ENCODE measurements at regions not wholly inside any gene's neighbourhood (a gene's known extent, or its start where the extent isn't known, plus 50 kb on each side); places are given as distances from the start of the nearest gene placed in this dataset.

DNA sequence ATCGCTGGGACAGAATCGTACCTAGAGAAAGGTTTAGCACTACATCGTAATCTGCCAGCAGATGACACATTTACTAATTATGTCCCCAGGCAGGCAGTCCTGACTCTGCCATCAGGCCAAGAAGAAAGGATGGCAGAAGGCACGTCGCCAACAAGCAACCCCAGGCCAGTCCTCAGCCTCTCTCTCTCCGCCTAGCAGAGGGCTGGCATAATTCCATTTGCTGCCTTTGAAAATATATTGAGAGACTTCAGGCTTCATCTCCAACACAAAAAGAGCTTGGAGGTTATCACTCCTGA, 1517.0 kb downstream of the TBC1D22A start:
- H3K4me1 ChIP-seq (ENCODE audit: control insufficient read depth, insufficient read depth, low read length) = no peaks in the 10 kb centered on the region
- WGBS (ENCODE audit: insufficient coverage) = 88% methylated on average over 6 of the region's 6 CpGs
- peaks cover 17 to 45% of the 10 kb centered on the region in 2 donors for H3K27me3 Mint-ChIP-seq (ENCODE audit: low read depth in 2 of 2)
- peaks cover 10% of the 10 kb centered on the region for H3K27me3 ChIP-seq (ENCODE audit: control insufficient read depth, insufficient read depth, low read length)
- DNase-seq (no peak), ATAC-seq (no peak)
- TF ChIP-seq, protein P1, sequence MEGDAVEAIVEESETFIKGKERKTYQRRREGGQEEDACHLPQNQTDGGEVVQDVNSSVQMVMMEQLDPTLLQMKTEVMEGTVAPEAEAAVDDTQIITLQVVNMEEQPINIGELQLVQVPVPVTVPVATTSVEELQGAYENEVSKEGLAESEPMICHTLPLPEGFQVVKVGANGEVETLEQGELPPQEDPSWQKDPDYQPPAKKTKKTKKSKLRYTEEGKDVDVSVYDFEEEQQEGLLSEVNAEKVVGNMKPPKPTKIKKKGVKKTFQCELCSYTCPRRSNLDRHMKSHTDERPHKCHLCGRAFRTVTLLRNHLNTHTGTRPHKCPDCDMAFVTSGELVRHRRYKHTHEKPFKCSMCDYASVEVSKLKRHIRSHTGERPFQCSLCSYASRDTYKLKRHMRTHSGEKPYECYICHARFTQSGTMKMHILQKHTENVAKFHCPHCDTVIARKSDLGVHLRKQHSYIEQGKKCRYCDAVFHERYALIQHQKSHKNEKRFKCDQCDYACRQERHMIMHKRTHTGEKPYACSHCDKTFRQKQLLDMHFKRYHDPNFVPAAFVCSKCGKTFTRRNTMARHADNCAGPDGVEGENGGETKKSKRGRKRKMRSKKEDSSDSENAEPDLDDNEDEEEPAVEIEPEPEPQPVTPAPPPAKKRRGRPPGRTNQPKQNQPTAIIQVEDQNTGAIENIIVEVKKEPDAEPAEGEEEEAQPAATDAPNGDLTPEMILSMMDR (IDR thresholded peaks at IDR 0.05) = no peak
- no peak overlapping the region for H3K27ac Mint-ChIP-seq
- H3K9me3 Mint-ChIP-seq = peaks cover 0 to 3% of the 10 kb centered on the region in 2 donors
- no peaks in the 10 kb centered on the region for H3K36me3 ChIP-seq (ENCODE audit: control insufficient read depth, insufficient read depth, low read length)
- H3K4me3 Mint-ChIP-seq = no peak overlapping the region
- intact Hi-C loops (cut with micrococcal nuclease) = no loop called here
- no peaks in the 10 kb centered on the region for H3K4me1 Mint-ChIP-seq
- H3K9me3 ChIP-seq (ENCODE audit: control insufficient read depth, insufficient read depth, low read length) = no peaks in the 10 kb centered on the region
- H3K36me3 Mint-ChIP-seq = no peaks in the 10 kb centered on the region
- H3K4me3 ChIP-seq (ENCODE audit: low read length) = no peak overlapping the region
- no peak overlapping the region for H3K27ac ChIP-seq (ENCODE audit: low read length)

DNA sequence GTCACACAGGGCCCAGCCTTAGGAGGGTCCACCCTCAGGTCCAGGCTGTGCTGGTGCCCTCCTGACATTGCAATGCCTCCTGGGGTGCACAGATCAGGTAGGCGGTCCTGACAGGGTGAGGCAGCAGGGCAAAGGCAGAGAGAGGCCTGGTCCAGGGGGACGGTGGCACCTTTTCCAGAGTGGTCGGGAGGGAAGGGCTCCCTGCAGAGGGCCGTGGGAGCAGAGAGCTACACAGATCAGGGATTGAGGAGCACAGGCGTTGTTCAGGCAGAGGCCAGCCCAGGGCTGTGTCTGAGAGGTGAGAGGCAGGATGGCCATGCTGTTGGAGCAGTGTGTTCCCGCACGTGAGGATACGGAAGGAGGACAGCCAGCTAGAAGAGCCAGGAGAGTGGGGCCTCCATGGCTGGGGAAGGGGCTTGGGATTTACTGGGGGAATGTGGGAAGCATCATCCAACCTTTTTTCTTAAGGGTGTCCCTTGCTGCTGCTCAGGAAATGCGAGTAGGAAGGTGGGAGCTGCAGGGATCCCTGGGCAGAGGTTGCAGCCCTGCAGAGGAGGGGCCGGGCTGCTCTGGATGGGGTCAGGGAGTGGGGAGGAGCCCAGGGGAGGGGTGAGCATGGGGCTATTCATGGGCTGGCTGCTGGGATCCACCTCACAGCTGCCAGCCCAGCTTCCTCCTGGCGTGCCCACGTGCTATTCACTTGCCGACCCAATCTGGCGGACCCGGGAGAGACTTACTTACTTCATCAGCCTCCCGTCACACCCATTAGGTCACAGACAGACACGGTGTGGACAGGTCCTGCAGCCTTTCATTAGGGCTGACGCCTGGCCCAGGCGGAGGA, 1516.4 kb downstream of the TBC1D22A start:
- 68% methylated on average over 19 of the region's 19 CpGs for WGBS (ENCODE audit: insufficient coverage)
- Mint-ChIP-seq H3K27ac (no peak overlapping the region), H3K9me3 (peaks cover 0 to 3% of the 10 kb centered on the region in 2 donors), H3K4me1 (no peaks in the 10 kb centered on the region), H3K27me3 (ENCODE audit: low read depth in 2 of 2) (peaks cover 20 to 42% of the 10 kb centered on the region in 2 donors), H3K4me3 (no peak overlapping the region), H3K36me3 (no peaks in the 10 kb centered on the region)
- no peak for DNase-seq
- ATAC-seq = no peak
- Histone ChIP-seq H3K4me1 (ENCODE audit: control insufficient read depth, insufficient read depth, low read length) (no peaks in the 10 kb centered on the region), H3K27me3 (ENCODE audit: control insufficient read depth, insufficient read depth, low read length) (peaks cover 10% of the 10 kb centered on the region), H3K36me3 (ENCODE audit: control insufficient read depth, insufficient read depth, low read length) (no peaks in the 10 kb centered on the region), H3K9me3 (ENCODE audit: control insufficient read depth, insufficient read depth, low read length) (no peaks in the 10 kb centered on the region), H3K4me3 (ENCODE audit: low read length) (no peak overlapping the region), H3K27ac (ENCODE audit: low read length) (no peak overlapping the region)
- TF ChIP-seq, protein P1 (IDR thresholded peaks at IDR 0.05) = no peak
- intact Hi-C loops (cut with micrococcal nuclease) = no loop called here

DNA sequence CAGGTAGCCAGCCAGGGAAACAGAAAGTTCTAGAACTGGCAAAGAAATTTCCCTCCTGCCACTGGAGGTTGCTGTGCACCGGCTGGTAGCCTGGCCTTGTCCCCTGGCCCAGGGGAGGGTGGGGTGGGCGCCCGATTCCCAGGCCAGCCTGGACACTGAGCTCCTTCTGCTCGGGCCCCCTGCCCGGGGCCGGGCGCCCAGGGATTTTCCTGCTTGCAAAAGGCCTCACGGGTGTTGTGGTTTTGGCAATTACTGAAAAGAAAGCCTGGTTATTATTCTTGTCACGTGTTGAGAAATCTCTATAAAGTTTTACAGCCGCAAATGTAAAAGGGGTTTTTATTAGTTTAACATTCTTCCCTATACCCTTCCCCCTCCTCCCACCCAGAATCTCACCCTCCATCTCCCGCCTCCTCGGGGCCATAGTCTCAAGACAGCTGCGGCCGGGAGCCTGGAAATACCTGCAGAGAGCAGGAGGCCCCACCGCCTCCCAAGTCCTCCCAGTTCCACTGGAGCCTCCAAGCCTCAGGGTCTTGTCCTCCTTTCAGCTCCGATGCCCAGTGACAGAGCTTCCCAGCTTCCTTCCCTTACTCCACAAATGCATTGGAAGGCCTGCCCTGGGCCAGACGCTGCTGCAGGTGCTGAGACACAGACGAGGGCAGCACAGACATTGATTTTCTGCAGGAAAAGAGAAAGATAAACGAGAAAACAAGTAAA, 1515.6 kb downstream of the TBC1D22A start:
- ATAC-seq = no peak
- WGBS (ENCODE audit: insufficient coverage) = 70% methylated on average over 17 of the region's 19 CpGs
- TF ChIP-seq, protein P1 (IDR thresholded peaks at IDR 0.05) = no peak
- no peaks in the 10 kb centered on the region for H3K36me3 Mint-ChIP-seq
- Histone ChIP-seq H3K4me3 (ENCODE audit: low read length) (no peak overlapping the region), H3K4me1 (ENCODE audit: control insufficient read depth, insufficient read depth, low read length) (no peaks in the 10 kb centered on the region), H3K27me3 (ENCODE audit: control insufficient read depth, insufficient read depth, low read length) (peaks cover 8% of the 10 kb centered on the region), H3K27ac (ENCODE audit: low read length) (no peak overlapping the region), H3K36me3 (ENCODE audit: control insufficient read depth, insufficient read depth, low read length) (no peaks in the 10 kb centered on the region), H3K9me3 (ENCODE audit: control insufficient read depth, insufficient read depth, low read length) (no peaks in the 10 kb centered on the region)
- H3K27me3 Mint-ChIP-seq (ENCODE audit: low read depth in 2 of 2) = peaks cover 20 to 37% of the 10 kb centered on the region in 2 donors
- no peaks in the 10 kb centered on the region for H3K4me1 Mint-ChIP-seq
- intact Hi-C loops (cut with micrococcal nuclease) = no loop called here
- no peak overlapping the region for H3K27ac Mint-ChIP-seq
- no peak for DNase-seq
- H3K9me3 Mint-ChIP-seq = peaks cover 0 to 3% of the 10 kb centered on the region in 2 donors
- H3K4me3 Mint-ChIP-seq = no peak overlapping the region
